ENCODE measurements at regions not wholly inside any gene's neighbourhood (a gene's known extent, or its start where the extent isn't known, plus 50 kb on each side); places are given as distances from the start of the nearest gene placed in this dataset.

DNA sequence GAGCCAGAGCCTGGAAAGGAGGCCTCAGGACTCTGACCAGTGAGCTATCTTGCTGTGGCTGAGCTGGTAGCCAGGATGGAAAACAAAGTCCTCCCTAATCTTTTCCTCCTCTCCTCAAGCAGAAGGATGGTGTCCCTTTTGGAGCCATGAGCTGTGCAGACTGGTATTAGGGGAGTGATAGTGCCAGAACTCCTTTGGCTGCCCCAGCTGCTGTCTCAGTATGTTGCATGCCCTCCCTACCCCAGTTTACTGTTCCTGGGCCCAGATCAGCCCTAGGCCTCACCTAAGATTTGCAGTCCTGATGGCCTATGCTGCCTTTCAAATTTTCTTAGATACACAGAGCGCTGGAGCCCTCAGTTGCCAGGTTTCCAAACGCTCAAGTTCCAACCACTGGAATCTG, 150.3 kb upstream of the ALG10B start:
- TF ChIP-seq CTCF (IDR thresholded peaks at IDR 0.05) = no peak
- TF ChIP-seq EZH2 (IDR thresholded peaks at IDR 0.05) = no peak
- no peak for TF ChIP-seq EZH2phosphoT487 (IDR thresholded peaks at IDR 0.05)
